H1 (cell line): ENCODE measurements at regions not wholly inside any gene's neighbourhood (a gene's known extent, or its start where the extent isn't known, plus 50 kb on each side); places are given as distances from the start of the nearest gene placed in this dataset.

Source experiments
- EZH2 ChIP-seq: fragments of 200-600 bp; sonication (generic); IDR thresholded peaks from 2 replicates; pipeline ENCODE4 v1.7.1; 2012; ENCODE audit warnings: low read depth, mild to moderate bottlenecking, moderate library complexity, low read length, inconsistent platforms; ENCODE audit not compliant: severe bottlenecking
- SIN3A ChIP-seq, 2 experiments: IDR thresholded peaks in 1 of 2; conservative IDR thresholded peaks in 1 of 2; 2 replicates each; pipeline ENCODE4 v1.6.1; 2011 to 2012; ENCODE audit warnings: low read length in 2 of 2, improper control_type of control experiment in 1 of 2, low read depth in 1 of 2, mild to moderate bottlenecking in 1 of 2
- TF ChIP-seq, protein P1 (sequence below), 3 experiments: IDR thresholded peaks; 1 replicate in 2 of 3; 2 replicates in 1 of 3; pipeline versions ENCODE4 v1.5.1 to v1.6.1; 2011; ENCODE audit warnings: low read length in 3 of 3, mild to moderate bottlenecking in 3 of 3, inconsistent platforms in 2 of 3, low read depth in 1 of 3, moderate library complexity in 1 of 3; ENCODE audit not compliant: insufficient read depth in 1 of 3; ENCODE audit errors: control extremely low read depth in 1 of 3

GRCh38 chr7:155901176-155901575 lies 88.9 kb upstream of the SHH start:
- TF ChIP-seq, protein P1, sequence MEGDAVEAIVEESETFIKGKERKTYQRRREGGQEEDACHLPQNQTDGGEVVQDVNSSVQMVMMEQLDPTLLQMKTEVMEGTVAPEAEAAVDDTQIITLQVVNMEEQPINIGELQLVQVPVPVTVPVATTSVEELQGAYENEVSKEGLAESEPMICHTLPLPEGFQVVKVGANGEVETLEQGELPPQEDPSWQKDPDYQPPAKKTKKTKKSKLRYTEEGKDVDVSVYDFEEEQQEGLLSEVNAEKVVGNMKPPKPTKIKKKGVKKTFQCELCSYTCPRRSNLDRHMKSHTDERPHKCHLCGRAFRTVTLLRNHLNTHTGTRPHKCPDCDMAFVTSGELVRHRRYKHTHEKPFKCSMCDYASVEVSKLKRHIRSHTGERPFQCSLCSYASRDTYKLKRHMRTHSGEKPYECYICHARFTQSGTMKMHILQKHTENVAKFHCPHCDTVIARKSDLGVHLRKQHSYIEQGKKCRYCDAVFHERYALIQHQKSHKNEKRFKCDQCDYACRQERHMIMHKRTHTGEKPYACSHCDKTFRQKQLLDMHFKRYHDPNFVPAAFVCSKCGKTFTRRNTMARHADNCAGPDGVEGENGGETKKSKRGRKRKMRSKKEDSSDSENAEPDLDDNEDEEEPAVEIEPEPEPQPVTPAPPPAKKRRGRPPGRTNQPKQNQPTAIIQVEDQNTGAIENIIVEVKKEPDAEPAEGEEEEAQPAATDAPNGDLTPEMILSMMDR (IDR thresholded peaks at IDR 0.05; ENCODE audit: control extremely low read depth in 1 of 3, insufficient read depth in 1 of 3, low read depth in 1 of 3, low read length in 3 of 3), result no peak
- TF ChIP-seq SIN3A (conservative IDR thresholded peaks at IDR 0.05 in 1 of 2, IDR thresholded peaks at IDR 0.05 in 1 of 2; ENCODE audit: low read depth in 1 of 2, low read length in 2 of 2), result no peak
- TF ChIP-seq EZH2, result no peak
